Right atrium auricular region (tissue), 2 donors: ENCODE measurements at regions not wholly inside any gene's neighbourhood (a gene's known extent, or its start where the extent isn't known, plus 50 kb on each side); places are given as distances from the start of the nearest gene placed in this dataset.

ENCODE experiments used
- DNase-seq: peaks from one replicate; pipeline ENCODE4 v3.0.0-alpha.2; 2019; ENCODE audit warnings: low spot score
- H3K27ac ChIP-seq, 2 donors: fragments of 200-600 bp; sonication (generic); 1 replicate in 1 of 2; 2 replicates in 1 of 2; pipeline ENCODE4 v1.5.1; 2016 to 2019
- H3K27me3 ChIP-seq, 2 donors: fragments of 200-600 bp; sonication (generic); one replicate each; pipeline versions ENCODE4 v1.5.1 to v1.6.0; 2017 to 2019
- H3K36me3 ChIP-seq: fragments of 200-600 bp; sonication (generic); one replicate; pipeline ENCODE4 v1.5.1; 2016
- H3K4me1 ChIP-seq, 2 donors: fragments of 200-600 bp; sonication (generic); one replicate each; pipeline versions ENCODE4 v1.5.1 to v1.6.0; 2017 to 2019
- H3K4me3 ChIP-seq, 2 donors: fragments of 200-600 bp; sonication (generic); 1 replicate in 1 of 2; 2 replicates in 1 of 2; pipeline ENCODE4 v1.5.1; 2017 to 2019; ENCODE audit warnings: mild to moderate bottlenecking in 1 of 2, moderate library complexity in 1 of 2
- H3K9me3 ChIP-seq, 2 donors: fragments of 200-600 bp; sonication (generic); one replicate each; pipeline ENCODE4 v1.5.1; 2019
- CTCF ChIP-seq, 2 donors: fragments of 200-600 bp; sonication (generic); IDR thresholded peaks; one replicate each; pipeline ENCODE4 v1.5.1; 2019; ENCODE audit warnings: antibody characterized with exemption in 2 of 2

DNA sequence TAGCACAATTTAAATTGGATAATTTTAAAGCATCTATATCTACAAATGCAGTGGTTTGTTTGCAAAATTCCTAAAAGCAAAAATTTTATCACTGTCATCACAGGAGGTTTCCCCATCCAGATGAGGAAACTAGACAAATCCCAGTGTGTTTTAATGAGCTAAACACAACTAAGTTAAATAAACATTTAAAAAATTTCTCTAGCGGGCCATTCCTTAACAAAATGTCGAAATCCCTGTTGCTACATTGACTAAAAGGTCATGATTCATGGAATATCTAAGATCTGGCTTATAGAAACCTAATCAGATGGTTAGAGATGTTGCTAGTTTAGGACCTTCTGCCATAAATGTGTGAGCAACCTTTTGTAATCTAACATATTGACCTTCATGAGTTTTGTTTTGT is 107.3 kb upstream of the BDNF start:
- Histone ChIP-seq H3K9me3 (no peaks in the 10 kb centered on the region), H3K36me3 (no peaks in the 10 kb centered on the region), H3K27me3 (no peaks in the 10 kb centered on the region), H3K4me1 (no peaks in the 10 kb centered on the region), H3K27ac (no peak overlapping the region), H3K4me3 (no peak overlapping the region)
- DNase-seq, result no peak
- TF ChIP-seq CTCF (IDR thresholded peaks at IDR 0.05), result no peak

DNA sequence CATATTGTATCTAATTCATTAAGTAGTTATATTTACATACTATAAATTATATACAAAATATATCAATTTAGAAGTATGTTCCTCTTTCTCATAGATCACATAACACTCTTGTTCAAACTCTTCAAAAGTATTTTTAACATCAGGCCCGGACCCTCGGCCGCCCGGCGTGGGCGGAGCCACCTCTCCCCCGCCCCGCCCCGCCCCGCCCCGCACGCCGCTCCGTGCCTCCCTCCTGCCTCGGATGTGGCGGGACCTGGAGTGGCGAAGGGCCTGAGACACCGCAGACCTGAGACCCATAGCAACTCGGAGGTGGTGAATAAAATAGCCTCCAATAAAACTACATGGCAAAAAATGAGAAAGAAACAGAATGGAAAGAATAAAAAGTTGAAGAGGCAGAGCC is 105.9 kb upstream of the BDNF start:
- no peak for TF ChIP-seq CTCF (IDR thresholded peaks at IDR 0.05)
- no peak for DNase-seq

GRCh38 chr11:27795955-27796861 is 96.0 kb upstream of the BDNF start:
- Histone ChIP-seq H3K4me1 (no peaks in the 10 kb centered on the region), H3K9me3 (peaks cover 0 to 5% of the 10 kb centered on the region in 2 donors), H3K36me3 (no peaks in the 10 kb centered on the region), H3K27me3 (no peaks in the 10 kb centered on the region), H3K27ac (no peak overlapping the region), H3K4me3 (no peak overlapping the region)
- TF ChIP-seq CTCF (IDR thresholded peaks at IDR 0.05), result no peak
- DNase-seq, result no peak

More for the DNA sequence above, 105.9 kb upstream of the BDNF start:
- Histone ChIP-seq H3K36me3 (no peaks in the 10 kb centered on the region), H3K27me3 (no peaks in the 10 kb centered on the region), H3K4me3 (no peak overlapping the region), H3K27ac (no peak overlapping the region), H3K4me1 (no peaks in the 10 kb centered on the region), H3K9me3 (no peaks in the 10 kb centered on the region)

GRCh38 chr11:27786864-27787263 is 86.6 kb upstream of the BDNF start:
- H3K4me1 ChIP-seq, result no peaks in the 10 kb centered on the region
- no peak for TF ChIP-seq CTCF (IDR thresholded peaks at IDR 0.05)
- no peaks in the 10 kb centered on the region for H3K27me3 ChIP-seq
- no peak overlapping the region for H3K4me3 ChIP-seq
- H3K9me3 ChIP-seq, result peaks cover 0 to 5% of the 10 kb centered on the region in 2 donors
- no peak for DNase-seq
- no peak overlapping the region for H3K27ac ChIP-seq
- no peaks in the 10 kb centered on the region for H3K36me3 ChIP-seq

DNA sequence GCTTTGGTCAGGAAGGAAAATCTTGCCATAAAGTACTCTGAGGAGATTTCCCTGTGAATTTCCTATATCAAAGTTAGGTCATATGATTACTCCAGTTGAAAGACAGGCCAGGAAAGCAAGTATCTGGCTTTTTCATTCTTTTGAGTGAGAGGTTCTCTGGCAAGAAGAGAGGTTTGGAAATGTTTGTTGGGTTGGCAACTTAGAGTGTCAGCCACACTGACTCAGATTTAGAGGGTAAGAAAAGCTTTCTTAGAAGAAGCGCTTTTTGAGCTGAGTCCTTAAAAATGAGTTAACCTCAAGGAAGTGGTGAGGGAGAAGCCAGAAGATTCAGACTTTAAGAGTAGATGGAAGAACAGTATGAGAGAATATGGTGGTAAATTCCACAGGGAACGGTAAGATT is 86.1 kb upstream of the BDNF start:
- Histone ChIP-seq H3K36me3 (no peaks in the 10 kb centered on the region), H3K27me3 (no peaks in the 10 kb centered on the region), H3K4me1 (no peaks in the 10 kb centered on the region), H3K9me3 (no peaks in the 10 kb centered on the region), H3K27ac (no peak overlapping the region), H3K4me3 (no peak overlapping the region)
- DNase-seq, result no peak
- no peak for TF ChIP-seq CTCF (IDR thresholded peaks at IDR 0.05)
